ENCODE measurements at regions not wholly inside any gene's neighbourhood (a gene's known extent, or its start where the extent isn't known, plus 50 kb on each side); places are given as distances from the start of the nearest gene placed in this dataset.

GRCh38 chr7:18208921-18209320 is 181.3 kb upstream of the PRPS1L1 start:
- Mint-ChIP-seq H3K4me1 (no peaks in the 10 kb centered on the region), H3K9me3 (no peaks in the 10 kb centered on the region), H3K27ac (no peak overlapping the region), H3K27me3 (no peaks in the 10 kb centered on the region), H3K4me3 (no peak overlapping the region)
- ATAC-seq (no peak), DNase-seq (no peak)

GRCh38 chr7:18210377-18210776 is 182.7 kb upstream of the PRPS1L1 start:
- no peak overlapping the region for H3K27ac Mint-ChIP-seq
- H3K4me3 Mint-ChIP-seq, result no peak overlapping the region
- ATAC-seq, result no peak
- H3K9me3 Mint-ChIP-seq, result no peaks in the 10 kb centered on the region
- no peaks in the 10 kb centered on the region for H3K4me1 Mint-ChIP-seq
- H3K27me3 Mint-ChIP-seq, result no peaks in the 10 kb centered on the region
- no peak for DNase-seq

GRCh38 chr7:18210788-18211187 is 183.1 kb upstream of the PRPS1L1 start:
- ATAC-seq (no peak), DNase-seq (no peak)
- no peaks in the 10 kb centered on the region for H3K9me3 Mint-ChIP-seq
- no peaks in the 10 kb centered on the region for H3K4me1 Mint-ChIP-seq
- no peaks in the 10 kb centered on the region for H3K27me3 Mint-ChIP-seq
- no peak overlapping the region for H3K27ac Mint-ChIP-seq
- no peak overlapping the region for H3K4me3 Mint-ChIP-seq

GRCh38 chr7:18212308-18212707 is 184.7 kb upstream of the PRPS1L1 start:
- H3K4me1 Mint-ChIP-seq, result no peaks in the 10 kb centered on the region
- H3K27ac Mint-ChIP-seq, result no peak overlapping the region
- ATAC-seq (no peak), DNase-seq (no peak)
- H3K4me3 Mint-ChIP-seq, result no peak overlapping the region
- H3K9me3 Mint-ChIP-seq, result no peaks in the 10 kb centered on the region
- no peaks in the 10 kb centered on the region for H3K27me3 Mint-ChIP-seq

- Mint-ChIP-seq H3K27ac (no peak overlapping the region), H3K4me3 (no peak overlapping the region), H3K9me3 (no peaks in the 10 kb centered on the region), H3K27me3 (no peaks in the 10 kb centered on the region), H3K4me1 (no peaks in the 10 kb centered on the region)
- DNase-seq (no peak), ATAC-seq (no peak)
Measured at GRCh38 chr7:18212758-18213157, 185.1 kb upstream of the PRPS1L1 start.

GRCh38 chr7:18213652-18214051 is 186.0 kb upstream of the PRPS1L1 start:
- no peaks in the 10 kb centered on the region for H3K27me3 Mint-ChIP-seq

GRCh38 chr7:18216270-18216669 is 188.6 kb upstream of the PRPS1L1 start:
- no peak overlapping the region for H3K27ac Mint-ChIP-seq
- no peak for DNase-seq
- no peaks in the 10 kb centered on the region for H3K4me1 Mint-ChIP-seq
- ATAC-seq, result no peak
- no peaks in the 10 kb centered on the region for H3K9me3 Mint-ChIP-seq
- no peaks in the 10 kb centered on the region for H3K27me3 Mint-ChIP-seq
- H3K4me3 Mint-ChIP-seq, result no peak overlapping the region

More at GRCh38 chr7:18213652-18214051, 186.0 kb upstream of the PRPS1L1 start:
- Mint-ChIP-seq H3K4me1 (no peaks in the 10 kb centered on the region), H3K9me3 (no peaks in the 10 kb centered on the region), H3K27ac (no peak overlapping the region), H3K4me3 (no peak overlapping the region)
- DNase-seq (no peak), ATAC-seq (no peak)

- ATAC-seq, result no peak
- no peak overlapping the region for H3K27ac Mint-ChIP-seq
- peaks cover 7% of the 10 kb centered on the region for H3K27me3 Mint-ChIP-seq
- H3K9me3 Mint-ChIP-seq, result no peaks in the 10 kb centered on the region
- H3K4me3 Mint-ChIP-seq, result no peak overlapping the region
- no peaks in the 10 kb centered on the region for H3K4me1 Mint-ChIP-seq
- no peak for DNase-seq
Measured at GRCh38 chr7:18221377-18222293, 194.0 kb upstream of the PRPS1L1 start.

- DNase-seq (no peak), ATAC-seq (no peak)
- Mint-ChIP-seq H3K27ac (no peak overlapping the region), H3K27me3 (peaks cover 8% of the 10 kb centered on the region), H3K4me3 (no peak overlapping the region), H3K9me3 (no peaks in the 10 kb centered on the region), H3K4me1 (no peaks in the 10 kb centered on the region)
Measured at GRCh38 chr7:18222636-18223035, 195.0 kb upstream of the PRPS1L1 start.

GRCh38 chr7:18224138-18224537 is 196.5 kb upstream of the PRPS1L1 start:
- Mint-ChIP-seq H3K27me3 (peaks cover 8% of the 10 kb centered on the region), H3K4me3 (no peak overlapping the region)

GRCh38 chr7:18225067-18225466 is 197.4 kb upstream of the PRPS1L1 start:
- H3K27me3 Mint-ChIP-seq, result peaks cover 8% of the 10 kb centered on the region
- no peaks in the 10 kb centered on the region for H3K9me3 Mint-ChIP-seq
- H3K4me3 Mint-ChIP-seq, result no peak overlapping the region
- H3K4me1 Mint-ChIP-seq, result no peaks in the 10 kb centered on the region
- H3K27ac Mint-ChIP-seq, result no peak overlapping the region
- DNase-seq (no peak), ATAC-seq (no peak)

More at GRCh38 chr7:18224138-18224537, 196.5 kb upstream of the PRPS1L1 start:
- Mint-ChIP-seq H3K27ac (no peak overlapping the region), H3K4me1 (no peaks in the 10 kb centered on the region), H3K9me3 (no peaks in the 10 kb centered on the region)
- DNase-seq (no peak), ATAC-seq (no peak)

- DNase-seq, result no peak
- H3K4me1 Mint-ChIP-seq, result no peaks in the 10 kb centered on the region
- peaks cover 8% of the 10 kb centered on the region for H3K27me3 Mint-ChIP-seq
- H3K4me3 Mint-ChIP-seq, result no peak overlapping the region
- H3K27ac Mint-ChIP-seq, result no peak overlapping the region
- no peaks in the 10 kb centered on the region for H3K9me3 Mint-ChIP-seq
- ATAC-seq, result no peak
Measured at GRCh38 chr7:18226598-18226997, 199.0 kb upstream of the PRPS1L1 start.

- DNase-seq (no peak), ATAC-seq (no peak)
- H3K4me3 Mint-ChIP-seq, result no peak overlapping the region
- H3K9me3 Mint-ChIP-seq, result no peaks in the 10 kb centered on the region
- H3K27me3 Mint-ChIP-seq, result peaks cover 8% of the 10 kb centered on the region
- no peak overlapping the region for H3K27ac Mint-ChIP-seq
- no peaks in the 10 kb centered on the region for H3K4me1 Mint-ChIP-seq
Measured at GRCh38 chr7:18228686-18229085, 201.0 kb upstream of the PRPS1L1 start.

- no peaks in the 10 kb centered on the region for H3K4me1 Mint-ChIP-seq
- H3K4me3 Mint-ChIP-seq, result no peak overlapping the region
- DNase-seq (no peak), ATAC-seq (no peak)
- no peaks in the 10 kb centered on the region for H3K9me3 Mint-ChIP-seq
- H3K27ac Mint-ChIP-seq, result no peak overlapping the region
- H3K27me3 Mint-ChIP-seq, result peaks cover 8% of the 10 kb centered on the region
Measured at GRCh38 chr7:18230271-18230670, 202.6 kb upstream of the PRPS1L1 start.

- no peaks in the 10 kb centered on the region for H3K4me1 Mint-ChIP-seq
- no peaks in the 10 kb centered on the region for H3K9me3 Mint-ChIP-seq
- no peaks in the 10 kb centered on the region for H3K27me3 Mint-ChIP-seq
- H3K27ac Mint-ChIP-seq, result no peak overlapping the region
- no peak for DNase-seq
- H3K4me3 Mint-ChIP-seq, result no peak overlapping the region
- no peak for ATAC-seq
Measured at GRCh38 chr7:18231854-18232253, 204.2 kb upstream of the PRPS1L1 start.

- Mint-ChIP-seq H3K27me3 (no peaks in the 10 kb centered on the region), H3K9me3 (no peaks in the 10 kb centered on the region), H3K4me1 (no peaks in the 10 kb centered on the region), H3K4me3 (no peak overlapping the region), H3K27ac (no peak overlapping the region)
- ATAC-seq, result no peak
- no peak for DNase-seq
Measured at GRCh38 chr7:18234519-18234918, 206.9 kb upstream of the PRPS1L1 start.

- H3K9me3 Mint-ChIP-seq, result no peaks in the 10 kb centered on the region
- H3K27ac Mint-ChIP-seq, result no peak overlapping the region
- H3K4me1 Mint-ChIP-seq, result no peaks in the 10 kb centered on the region
- DNase-seq, result no peak
- ATAC-seq, result no peak
- no peaks in the 10 kb centered on the region for H3K27me3 Mint-ChIP-seq
- no peak overlapping the region for H3K4me3 Mint-ChIP-seq
Measured at GRCh38 chr7:18235819-18236218, 208.2 kb upstream of the PRPS1L1 start.
